B cell (primary cell): ENCODE measurements at regions not wholly inside any gene's neighbourhood (a gene's known extent, or its start where the extent isn't known, plus 50 kb on each side); places are given as distances from the start of the nearest gene placed in this dataset.

Source experiments
- EZH2 ChIP-seq: IDR thresholded peaks from 2 replicates; pipeline ENCODE4 v1.6.1; 2012; ENCODE audit warnings: borderline replicate concordance, low read depth, mild to moderate bottlenecking, moderate library complexity, low read length; ENCODE audit not compliant: insufficient read depth, poor library complexity, severe bottlenecking
- TF ChIP-seq, protein P1 (sequence below): fragments of 200-600 bp; IDR thresholded peaks from one replicate; pipeline ENCODE4 v1.8.0; 2022; ENCODE audit warnings: antibody characterized with exemption, mild to moderate bottlenecking

DNA sequence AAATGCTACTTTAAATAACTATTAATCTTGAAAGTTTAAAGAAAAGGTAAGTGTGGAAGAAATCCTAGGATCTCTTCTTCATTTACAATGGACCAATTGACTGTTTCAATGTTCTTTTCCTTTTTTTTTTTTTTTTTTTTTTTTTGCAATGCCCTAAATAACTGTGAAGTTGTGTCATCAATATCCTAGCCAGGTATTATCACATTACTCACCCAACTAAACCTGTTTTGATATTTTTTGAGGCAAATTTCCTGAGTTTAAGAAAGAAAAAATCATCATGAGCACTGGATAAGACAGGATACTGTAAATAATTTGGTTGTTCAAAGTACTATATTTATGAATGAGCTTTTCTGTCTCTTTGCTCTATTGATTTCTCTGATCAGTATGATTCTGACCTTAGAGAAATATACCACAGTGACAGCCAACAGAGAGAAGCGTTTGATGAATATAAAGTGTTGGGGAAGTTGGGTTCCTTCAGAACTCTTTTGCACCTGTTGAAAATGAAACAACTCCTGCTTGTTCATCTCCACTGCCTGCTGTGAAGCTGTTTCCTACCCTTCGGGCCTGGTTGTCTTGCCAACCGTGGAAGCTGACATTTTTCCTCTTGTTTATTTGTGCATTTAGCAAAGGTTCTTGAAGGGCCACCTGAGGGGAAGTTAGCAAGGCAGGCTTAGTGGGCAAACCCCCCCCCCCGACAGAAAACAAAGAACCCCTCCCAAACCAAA lies 1220.5 kb upstream of the SLC10A2 start:
- TF ChIP-seq, protein P1, sequence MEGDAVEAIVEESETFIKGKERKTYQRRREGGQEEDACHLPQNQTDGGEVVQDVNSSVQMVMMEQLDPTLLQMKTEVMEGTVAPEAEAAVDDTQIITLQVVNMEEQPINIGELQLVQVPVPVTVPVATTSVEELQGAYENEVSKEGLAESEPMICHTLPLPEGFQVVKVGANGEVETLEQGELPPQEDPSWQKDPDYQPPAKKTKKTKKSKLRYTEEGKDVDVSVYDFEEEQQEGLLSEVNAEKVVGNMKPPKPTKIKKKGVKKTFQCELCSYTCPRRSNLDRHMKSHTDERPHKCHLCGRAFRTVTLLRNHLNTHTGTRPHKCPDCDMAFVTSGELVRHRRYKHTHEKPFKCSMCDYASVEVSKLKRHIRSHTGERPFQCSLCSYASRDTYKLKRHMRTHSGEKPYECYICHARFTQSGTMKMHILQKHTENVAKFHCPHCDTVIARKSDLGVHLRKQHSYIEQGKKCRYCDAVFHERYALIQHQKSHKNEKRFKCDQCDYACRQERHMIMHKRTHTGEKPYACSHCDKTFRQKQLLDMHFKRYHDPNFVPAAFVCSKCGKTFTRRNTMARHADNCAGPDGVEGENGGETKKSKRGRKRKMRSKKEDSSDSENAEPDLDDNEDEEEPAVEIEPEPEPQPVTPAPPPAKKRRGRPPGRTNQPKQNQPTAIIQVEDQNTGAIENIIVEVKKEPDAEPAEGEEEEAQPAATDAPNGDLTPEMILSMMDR: no peak
- TF ChIP-seq EZH2: no peak
